MG63 (cell line): ENCODE measurements at regions not wholly inside any gene's neighbourhood (a gene's known extent, or its start where the extent isn't known, plus 50 kb on each side); places are given as distances from the start of the nearest gene placed in this dataset.
A peak's percentile ranks its signal among the peaks of the same experiment; 100 is the strongest.
"Not testable (repeated sequence)": the region's sequence is repeated elsewhere in the genome, so short reads cannot be mapped to it uniquely, and the experiment has no call there.

Source experiments
- DNase-seq: peaks from one replicate; pipeline ENCODE4 v3.0.0-alpha.2; 2020
- H3K27me3 ChIP-seq: fragments of 250-450 bp; sonication (Bioruptor Pico); 2 replicates; pipeline ENCODE4 v1.5.1; 2020; ENCODE audit warnings: mild to moderate bottlenecking, moderate library complexity
- H3K36me3 ChIP-seq: fragments of 250-450 bp; sonication (Bioruptor Pico); 2 replicates; pipeline ENCODE4 v1.5.1; 2020; ENCODE audit warnings: mild to moderate bottlenecking, moderate library complexity
- H3K4me3 ChIP-seq: fragments of 250-450 bp; sonication (Bioruptor Pico); 2 replicates; pipeline ENCODE4 v1.5.1; 2020; ENCODE audit warnings: mild to moderate bottlenecking, moderate library complexity
- H3K9me3 ChIP-seq: fragments of 250-450 bp; sonication (Bioruptor Pico); 2 replicates; pipeline ENCODE4 v1.5.1; 2020; ENCODE audit warnings: mild to moderate bottlenecking, moderate library complexity

- Histone ChIP-seq H3K36me3 (no peaks in the 10 kb centered on the region), H3K27me3 (no peaks in the 10 kb centered on the region), H3K4me3 (no peak overlapping the region), H3K9me3 (no peaks in the 10 kb centered on the region)
- no peak for DNase-seq
Measured at GRCh38 chr1:101185421-101185820, 51.4 kb upstream of the S1PR1 start.

DNA sequence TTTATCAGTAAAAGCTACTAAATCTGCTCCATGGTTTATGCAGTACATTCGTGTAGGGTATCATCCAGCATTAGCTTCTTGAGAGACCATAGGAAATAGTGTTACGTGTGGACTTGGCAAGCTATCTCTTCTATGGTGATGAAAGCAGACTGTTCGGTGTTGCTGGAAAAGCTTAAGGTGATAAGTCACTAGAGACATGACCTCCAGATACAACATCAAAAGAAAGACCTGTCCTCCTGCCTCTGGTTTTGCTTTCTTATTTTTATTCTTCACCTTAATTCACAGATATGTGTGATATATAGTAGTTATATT lies 53.5 kb upstream of the S1PR1 start:
- Histone ChIP-seq H3K4me3 (no peak overlapping the region), H3K36me3 (no peaks in the 10 kb centered on the region), H3K9me3 (no peaks in the 10 kb centered on the region), H3K27me3 (no peaks in the 10 kb centered on the region)
- no peak for DNase-seq

DNA sequence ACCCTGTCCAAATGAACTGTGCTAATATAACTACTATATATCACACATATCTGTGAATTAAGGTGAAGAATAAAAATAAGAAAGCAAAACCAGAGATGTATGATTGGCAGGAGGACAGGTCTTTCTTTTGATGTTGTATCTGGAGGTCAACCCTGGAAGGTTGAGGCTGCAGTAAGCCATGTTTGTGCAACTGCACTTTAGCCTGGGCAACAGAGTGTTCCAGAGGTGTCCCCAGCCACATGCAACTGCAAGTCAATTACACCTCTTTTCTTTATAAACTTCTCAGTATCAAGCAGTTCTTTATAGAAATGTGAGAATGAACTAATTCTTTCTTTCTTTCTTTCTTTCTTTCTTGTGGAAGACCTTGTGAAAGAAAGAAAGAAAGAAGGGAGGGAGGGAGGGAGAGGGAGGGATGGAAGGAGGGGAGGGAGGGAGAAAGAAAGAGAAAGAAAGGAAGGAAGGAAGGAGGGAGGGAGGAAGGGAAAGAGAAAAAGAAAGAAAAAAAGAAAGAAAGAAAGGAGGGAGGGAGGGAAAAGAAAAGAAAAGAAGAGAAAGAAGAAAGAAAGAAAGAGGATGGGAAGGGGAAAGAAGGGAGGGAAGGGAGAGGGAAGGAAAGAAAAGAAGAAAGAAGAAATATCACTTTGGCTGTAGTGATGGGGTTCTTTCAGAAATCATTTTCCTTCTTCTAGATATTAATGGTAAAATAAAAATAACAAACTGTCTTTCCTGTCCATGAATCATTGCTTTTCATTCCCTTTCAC lies 54.0 kb upstream of the S1PR1 start:
- no peaks in the 10 kb centered on the region for H3K36me3 ChIP-seq
- H3K4me3 ChIP-seq = no peak overlapping the region
- no peak for DNase-seq
- H3K27me3 ChIP-seq = no peaks in the 10 kb centered on the region
- no peaks in the 10 kb centered on the region for H3K9me3 ChIP-seq

DNA sequence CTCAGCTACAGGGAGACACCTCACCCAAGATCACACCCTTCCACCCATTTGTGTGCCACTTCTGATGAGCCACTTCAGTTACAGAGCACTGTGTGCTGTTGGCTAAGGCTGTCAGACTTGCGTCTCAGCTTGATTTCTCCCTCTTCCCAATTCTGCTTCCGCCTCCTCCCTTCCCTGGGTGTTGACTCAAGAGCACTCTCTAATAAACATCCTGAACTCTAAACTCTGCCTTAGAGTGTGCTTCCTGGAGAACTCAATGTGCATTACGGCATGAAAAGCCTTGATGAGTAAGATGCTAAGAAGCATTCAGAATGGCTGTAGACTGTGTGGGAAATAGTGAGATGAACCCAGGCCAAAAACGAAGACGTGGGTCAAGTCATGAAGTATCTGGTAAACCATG lies 54.9 kb upstream of the S1PR1 start:
- DNase-seq = peak; percentile 12
- no peaks in the 10 kb centered on the region for H3K36me3 ChIP-seq
- H3K4me3 ChIP-seq = no peak overlapping the region
- no peaks in the 10 kb centered on the region for H3K9me3 ChIP-seq
- no peaks in the 10 kb centered on the region for H3K27me3 ChIP-seq

GRCh38 chr1:101178688-101179491 lies 57.9 kb upstream of the S1PR1 start:
- Histone ChIP-seq H3K27me3 (no peaks in the 10 kb centered on the region), H3K36me3 (no peaks in the 10 kb centered on the region), H3K9me3 (no peaks in the 10 kb centered on the region), H3K4me3 (no peak overlapping the region)
- no peak for DNase-seq

- Histone ChIP-seq H3K27me3 (no peaks in the 10 kb centered on the region), H3K4me3 (no peak overlapping the region), H3K9me3 (no peaks in the 10 kb centered on the region), H3K36me3 (no peaks in the 10 kb centered on the region)
- DNase-seq = no peak
Measured at GRCh38 chr1:101178341-101178687, 58.5 kb upstream of the S1PR1 start.

GRCh38 chr1:101175886-101176285 lies 60.9 kb upstream of the S1PR1 start:
- Histone ChIP-seq H3K36me3 (no peaks in the 10 kb centered on the region), H3K4me3 (no peak overlapping the region), H3K27me3 (no peaks in the 10 kb centered on the region), H3K9me3 (no peaks in the 10 kb centered on the region)
- DNase-seq = no peak

DNA sequence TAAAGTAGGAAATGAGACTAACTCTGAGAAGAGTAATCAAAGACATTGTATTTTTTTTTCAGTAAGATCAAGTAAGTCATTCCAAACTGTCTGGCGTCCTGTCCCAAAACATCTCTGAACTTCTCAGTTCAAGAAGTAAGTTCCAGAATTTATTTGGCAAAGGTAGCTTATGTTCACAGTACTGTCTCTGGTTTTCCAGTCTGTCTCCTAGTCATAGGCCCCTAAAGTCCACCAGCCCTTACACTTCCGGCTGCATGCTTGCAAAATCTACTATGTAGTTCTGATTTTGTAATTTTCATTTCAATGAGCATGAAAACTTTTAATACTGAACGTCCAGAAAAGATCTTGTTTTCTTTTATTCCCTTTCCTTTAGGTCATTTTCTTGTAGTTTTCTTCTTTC lies 61.4 kb upstream of the S1PR1 start:
- no peak for DNase-seq
- Histone ChIP-seq H3K4me3 (no peak overlapping the region), H3K27me3 (no peaks in the 10 kb centered on the region), H3K9me3 (no peaks in the 10 kb centered on the region), H3K36me3 (no peaks in the 10 kb centered on the region)

- H3K27me3 ChIP-seq = no peaks in the 10 kb centered on the region
- no peak for DNase-seq
- no peaks in the 10 kb centered on the region for H3K9me3 ChIP-seq
- no peak overlapping the region for H3K4me3 ChIP-seq
- H3K36me3 ChIP-seq = no peaks in the 10 kb centered on the region
Measured at GRCh38 chr1:101174722-101175121, 62.1 kb upstream of the S1PR1 start.

GRCh38 chr1:101174298-101174697 lies 62.5 kb upstream of the S1PR1 start:
- not testable (repeated sequence) for DNase-seq, H3K27me3 ChIP-seq, H3K4me3 ChIP-seq

DNA sequence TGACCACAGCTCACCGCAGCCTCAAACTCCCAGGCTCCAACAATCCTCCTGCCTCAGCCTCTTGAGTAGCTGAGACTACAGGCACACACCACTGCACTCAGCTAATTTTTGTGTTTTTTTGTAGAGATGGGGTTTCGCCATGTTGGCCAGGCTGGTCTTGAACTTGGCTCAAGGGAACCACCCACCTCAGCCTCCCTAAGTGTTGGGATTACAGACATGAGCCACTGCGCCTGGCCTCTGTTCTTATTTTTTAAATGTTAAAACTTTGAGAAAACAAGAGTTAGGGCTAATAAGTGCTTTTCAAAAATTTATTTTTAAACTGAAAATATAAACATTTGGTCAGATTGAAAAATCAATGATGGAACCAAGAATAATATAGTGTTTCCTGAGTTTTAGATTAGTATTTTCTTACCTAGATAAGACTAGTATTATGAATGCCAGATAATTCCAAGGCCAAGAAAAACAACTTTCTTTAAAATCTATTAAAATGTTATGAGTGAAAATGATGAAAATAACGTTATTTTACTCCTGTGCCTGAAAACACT lies 66.2 kb upstream of the S1PR1 start:
- Histone ChIP-seq H3K36me3 (no peaks in the 10 kb centered on the region), H3K9me3 (no peaks in the 10 kb centered on the region), H3K4me3 (no peak overlapping the region), H3K27me3 (no peaks in the 10 kb centered on the region)
- DNase-seq = no peak

More at GRCh38 chr1:101174298-101174697, 62.5 kb upstream of the S1PR1 start:
- H3K9me3 ChIP-seq, H3K36me3 ChIP-seq: not testable (repeated sequence)

- Histone ChIP-seq H3K9me3 (no peaks in the 10 kb centered on the region), H3K36me3 (no peaks in the 10 kb centered on the region), H3K4me3 (no peak overlapping the region), H3K27me3 (no peaks in the 10 kb centered on the region)
- no peak for DNase-seq
Measured at GRCh38 chr1:101167891-101168290, 68.9 kb upstream of the S1PR1 start.

DNA sequence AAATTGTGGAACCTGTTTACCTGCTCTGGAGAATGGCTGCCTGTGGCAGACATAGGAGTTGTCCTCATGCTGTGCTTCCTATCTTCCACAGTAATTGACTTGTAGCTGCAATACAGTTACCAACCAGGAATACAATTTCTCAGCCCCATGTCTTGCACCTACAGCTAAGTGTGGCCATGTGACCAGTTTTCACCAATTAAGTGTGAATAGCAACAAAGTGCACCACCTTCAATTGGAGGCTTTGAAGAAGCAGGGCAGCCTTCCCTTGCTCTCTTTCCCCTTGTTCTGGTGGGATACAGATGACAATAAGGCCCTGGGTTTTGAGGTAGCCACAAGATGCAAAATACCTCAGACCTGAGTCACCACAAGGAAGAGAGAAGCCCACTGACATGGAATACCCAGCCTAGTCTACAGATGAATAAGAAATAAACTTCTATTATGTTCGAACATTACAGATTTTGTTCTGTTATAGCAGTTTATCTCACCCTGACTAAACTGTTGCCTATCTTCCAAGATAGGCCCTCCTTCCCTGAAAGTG lies 70.2 kb upstream of the S1PR1 start:
- Histone ChIP-seq H3K36me3 (no peaks in the 10 kb centered on the region), H3K27me3 (no peaks in the 10 kb centered on the region), H3K4me3 (no peak overlapping the region), H3K9me3 (no peaks in the 10 kb centered on the region)
- DNase-seq = no peak

GRCh38 chr1:101165954-101166353 lies 70.9 kb upstream of the S1PR1 start:
- Histone ChIP-seq H3K27me3 (no peaks in the 10 kb centered on the region), H3K4me3 (no peak overlapping the region), H3K9me3 (no peaks in the 10 kb centered on the region), H3K36me3 (no peaks in the 10 kb centered on the region)
- DNase-seq = no peak

- DNase-seq = no peak
- no peaks in the 10 kb centered on the region for H3K36me3 ChIP-seq
- no peaks in the 10 kb centered on the region for H3K27me3 ChIP-seq
- H3K4me3 ChIP-seq = no peak overlapping the region
- no peaks in the 10 kb centered on the region for H3K9me3 ChIP-seq
Measured at GRCh38 chr1:101165532-101165931, 71.3 kb upstream of the S1PR1 start.

GRCh38 chr1:101164776-101165175 lies 72.0 kb upstream of the S1PR1 start:
- no peak for DNase-seq
- Histone ChIP-seq H3K4me3 (no peak overlapping the region), H3K27me3 (no peaks in the 10 kb centered on the region), H3K9me3 (no peaks in the 10 kb centered on the region), H3K36me3 (no peaks in the 10 kb centered on the region)
